ENCODE measurements at regions not wholly inside any gene's neighbourhood (a gene's known extent, or its start where the extent isn't known, plus 50 kb on each side); places are given as distances from the start of the nearest gene placed in this dataset.

DNA sequence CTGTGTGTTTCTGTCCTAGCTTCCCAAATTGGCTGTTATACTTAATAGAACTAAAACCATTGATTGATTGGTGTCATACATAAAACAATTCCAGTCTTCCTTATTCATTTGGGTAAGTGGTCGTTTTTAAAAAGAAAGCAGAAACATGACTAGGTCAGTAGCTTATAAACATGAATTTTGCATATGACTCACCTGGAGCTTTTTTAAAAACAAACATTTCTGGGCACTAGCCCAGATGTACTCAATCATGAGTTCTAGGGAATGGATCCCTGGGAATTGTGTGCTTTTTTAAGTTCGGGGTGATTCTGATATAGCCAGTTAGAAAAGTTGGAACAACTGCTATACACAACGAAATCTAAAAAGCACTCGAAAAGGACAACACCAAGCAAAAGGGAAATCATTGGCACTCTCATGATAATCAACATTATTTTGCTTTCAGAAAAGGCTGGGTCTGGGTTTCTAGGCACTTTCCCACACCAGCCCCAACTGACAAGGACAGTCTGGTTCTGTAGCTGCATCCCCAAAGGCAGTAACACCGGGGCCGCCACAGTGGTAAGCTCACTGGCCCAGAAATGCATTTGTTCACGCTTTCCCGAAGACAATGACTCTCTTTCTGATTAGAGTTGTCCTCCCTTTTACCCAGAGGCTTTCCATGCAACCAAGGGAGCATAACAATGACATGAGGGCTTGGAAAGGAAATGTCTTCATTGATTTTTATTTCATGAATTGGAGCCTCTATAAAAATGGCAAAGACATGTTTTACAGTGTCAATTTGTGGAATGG lies 664.9 kb upstream of the WWC1 start:
- no peaks in the 10 kb centered on the region for H3K36me3 ChIP-seq (replicated peaks in 1 of 2; ENCODE audit: control extremely low read depth in 1 of 2, control insufficient read depth in 1 of 2, extremely low read depth in 1 of 2, insufficient read depth in 2 of 2, low read length in 1 of 2)
- no peak overlapping the region for H2AFZ ChIP-seq (ENCODE audit: insufficient read depth, low read depth, low read length, poor library complexity, severe bottlenecking)
- Mint-ChIP-seq H3K4me3 (no peak overlapping the region), H3K9me3 (ENCODE audit: insufficient read depth) (peaks cover 2% of the 10 kb centered on the region), H3K4me1 (no peaks in the 10 kb centered on the region), H3K27me3 (no peaks in the 10 kb centered on the region), H3K27ac (no peak overlapping the region)
- ChIA-PET POLR2A (no interaction called here), CTCF (no interaction called here)
- H3K27ac ChIP-seq (ENCODE audit: low read length in 2 of 2): no peak overlapping the region
- H3K4me1 ChIP-seq (ENCODE audit: control insufficient read depth in 2 of 2, insufficient read depth in 2 of 2, low read length in 2 of 2): no peaks in the 10 kb centered on the region
- H3K27me3 ChIP-seq (replicated peaks in 1 of 4; ENCODE audit: control extremely low read depth in 1 of 4, control insufficient read depth in 3 of 4, insufficient read depth in 4 of 4, low read length in 3 of 4): no peaks in the 10 kb centered on the region
- DNase-seq (no peak), ATAC-seq (ENCODE audit: low read depth) (no peak)
- no peak for TF ChIP-seq EZH2 (IDR thresholded peaks at IDR 0.05; ENCODE audit: borderline replicate concordance, insufficient read depth, low read depth, low read length, poor library complexity, severe bottlenecking)
- TF ChIP-seq, protein P1, sequence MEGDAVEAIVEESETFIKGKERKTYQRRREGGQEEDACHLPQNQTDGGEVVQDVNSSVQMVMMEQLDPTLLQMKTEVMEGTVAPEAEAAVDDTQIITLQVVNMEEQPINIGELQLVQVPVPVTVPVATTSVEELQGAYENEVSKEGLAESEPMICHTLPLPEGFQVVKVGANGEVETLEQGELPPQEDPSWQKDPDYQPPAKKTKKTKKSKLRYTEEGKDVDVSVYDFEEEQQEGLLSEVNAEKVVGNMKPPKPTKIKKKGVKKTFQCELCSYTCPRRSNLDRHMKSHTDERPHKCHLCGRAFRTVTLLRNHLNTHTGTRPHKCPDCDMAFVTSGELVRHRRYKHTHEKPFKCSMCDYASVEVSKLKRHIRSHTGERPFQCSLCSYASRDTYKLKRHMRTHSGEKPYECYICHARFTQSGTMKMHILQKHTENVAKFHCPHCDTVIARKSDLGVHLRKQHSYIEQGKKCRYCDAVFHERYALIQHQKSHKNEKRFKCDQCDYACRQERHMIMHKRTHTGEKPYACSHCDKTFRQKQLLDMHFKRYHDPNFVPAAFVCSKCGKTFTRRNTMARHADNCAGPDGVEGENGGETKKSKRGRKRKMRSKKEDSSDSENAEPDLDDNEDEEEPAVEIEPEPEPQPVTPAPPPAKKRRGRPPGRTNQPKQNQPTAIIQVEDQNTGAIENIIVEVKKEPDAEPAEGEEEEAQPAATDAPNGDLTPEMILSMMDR (IDR thresholded peaks at IDR 0.05): no peak
- H3K79me2 ChIP-seq (ENCODE audit: control insufficient read depth, insufficient read depth, low read length): no peaks in the 10 kb centered on the region
- H3K4me2 ChIP-seq (replicated peaks; ENCODE audit: low read depth, low read length, poor library complexity, severe bottlenecking): no peak overlapping the region
- 97% methylated on average over 4 of the region's 8 CpGs for WGBS (ENCODE audit: insufficient coverage)
- H3K9me3 ChIP-seq (ENCODE audit: control extremely low read depth in 1 of 3, control insufficient read depth in 2 of 3, insufficient read depth in 1 of 3, low read length in 2 of 3): peaks cover 0 to 2% (median 0%) of the 10 kb centered on the region in 3 donors
- no peak overlapping the region for H3K4me3 ChIP-seq (ENCODE audit: control extremely low read depth in 1 of 5, extremely low read depth in 1 of 5, insufficient read depth in 1 of 5, low read depth in 2 of 5, low read length in 4 of 5)
- intact Hi-C loops (cut with micrococcal nuclease): no loop called here
- no peaks in the 10 kb centered on the region for H4K20me1 ChIP-seq (ENCODE audit: control insufficient read depth, insufficient read depth, low read length, poor library complexity, severe bottlenecking)
- no peak overlapping the region for H3K9ac ChIP-seq (ENCODE audit: low read length)

DNA sequence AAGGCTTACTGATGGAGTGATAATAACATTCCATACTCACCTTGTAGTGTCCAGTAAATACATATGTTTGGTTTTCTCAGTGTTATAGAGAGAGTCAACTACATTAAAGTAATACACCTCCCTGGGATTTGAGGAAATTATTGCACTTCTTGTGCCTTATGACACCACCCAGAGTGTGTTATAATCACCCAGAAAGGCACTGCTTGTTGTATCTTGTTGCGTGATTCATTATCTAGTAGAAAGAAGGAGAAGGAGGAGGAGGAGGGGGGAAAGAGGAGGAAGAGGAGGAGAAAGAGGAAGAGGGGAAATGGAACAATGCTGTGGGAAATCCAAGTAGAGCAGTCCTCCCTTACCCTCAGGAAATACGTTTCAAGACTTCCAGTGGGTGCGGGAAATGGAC lies 661.8 kb upstream of the WWC1 start:
- H3K4me1 Mint-ChIP-seq: no peaks in the 10 kb centered on the region
- H3K27me3 Mint-ChIP-seq: no peaks in the 10 kb centered on the region
- no peaks in the 10 kb centered on the region for H3K27me3 ChIP-seq (replicated peaks in 1 of 4; ENCODE audit: control extremely low read depth in 1 of 4, control insufficient read depth in 3 of 4, insufficient read depth in 4 of 4, low read length in 3 of 4)
- no peaks in the 10 kb centered on the region for H4K20me1 ChIP-seq (ENCODE audit: control insufficient read depth, insufficient read depth, low read length, poor library complexity, severe bottlenecking)
- H3K9ac ChIP-seq (ENCODE audit: low read length): no peak overlapping the region
- no peaks in the 10 kb centered on the region for H3K79me2 ChIP-seq (ENCODE audit: control insufficient read depth, insufficient read depth, low read length)
- POLR2A ChIA-PET: no interaction called here
- no peak for TF ChIP-seq EZH2 (IDR thresholded peaks at IDR 0.05; ENCODE audit: borderline replicate concordance, insufficient read depth, low read depth, low read length, poor library complexity, severe bottlenecking)
- TF ChIP-seq, protein P1 (IDR thresholded peaks at IDR 0.05): no peak
- no peaks in the 10 kb centered on the region for H3K9me3 Mint-ChIP-seq (ENCODE audit: insufficient read depth)
- no peak overlapping the region for H3K4me3 Mint-ChIP-seq
- H3K4me2 ChIP-seq (replicated peaks; ENCODE audit: low read depth, low read length, poor library complexity, severe bottlenecking): no peak overlapping the region
- CTCF ChIA-PET: no interaction called here
- no peaks in the 10 kb centered on the region for H3K9me3 ChIP-seq (ENCODE audit: control extremely low read depth in 1 of 3, control insufficient read depth in 2 of 3, insufficient read depth in 1 of 3, low read length in 2 of 3)
- intact Hi-C loops (cut with micrococcal nuclease): no loop called here
- ATAC-seq (ENCODE audit: low read depth) (no peak), DNase-seq (no peak)
- H3K27ac ChIP-seq (ENCODE audit: low read length in 2 of 2): no peak overlapping the region
- H3K4me3 ChIP-seq (ENCODE audit: control extremely low read depth in 1 of 5, extremely low read depth in 1 of 5, insufficient read depth in 1 of 5, low read depth in 2 of 5, low read length in 4 of 5): no peak overlapping the region
- no peaks in the 10 kb centered on the region for H3K36me3 ChIP-seq (replicated peaks in 1 of 2; ENCODE audit: control extremely low read depth in 1 of 2, control insufficient read depth in 1 of 2, extremely low read depth in 1 of 2, insufficient read depth in 2 of 2, low read length in 1 of 2)
- no peak overlapping the region for H3K27ac Mint-ChIP-seq
- H3K4me1 ChIP-seq (ENCODE audit: control insufficient read depth in 2 of 2, insufficient read depth in 2 of 2, low read length in 2 of 2): no peaks in the 10 kb centered on the region
- no peak overlapping the region for H2AFZ ChIP-seq (ENCODE audit: insufficient read depth, low read depth, low read length, poor library complexity, severe bottlenecking)
- whole genome bisulfite sequencing (ENCODE audit: insufficient coverage): 80% methylated on average over 1 of the region's 3 CpGs
